ENCODE measurements at regions not wholly inside any gene's neighbourhood (a gene's known extent, or its start where the extent isn't known, plus 50 kb on each side); places are given as distances from the start of the nearest gene placed in this dataset.

DNA sequence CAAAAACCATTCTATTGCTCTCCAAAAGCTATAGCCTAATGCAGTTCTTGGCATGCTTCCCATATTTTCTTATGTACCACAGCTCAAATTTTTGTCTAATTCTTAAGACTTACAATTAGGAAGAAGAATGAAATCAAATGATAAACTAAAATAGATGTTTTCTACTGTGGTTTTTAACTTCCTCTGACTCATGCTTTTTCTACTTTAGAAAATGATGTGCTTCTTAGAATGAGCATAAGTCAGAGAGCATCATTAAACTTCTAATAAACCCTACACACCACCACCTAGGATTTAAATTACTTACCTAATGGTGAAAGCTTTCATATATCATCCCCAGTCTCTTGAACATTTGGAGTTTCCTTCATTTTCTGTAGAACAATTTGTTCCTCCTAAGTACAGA, 217.0 kb upstream of the NDST3 start:
- H3K27ac ChIP-seq = no peak overlapping the region
- no peak for TF ChIP-seq ZFX (IDR thresholded peaks at IDR 0.05; ENCODE audit: borderline replicate concordance)
- TF ChIP-seq, protein P1, sequence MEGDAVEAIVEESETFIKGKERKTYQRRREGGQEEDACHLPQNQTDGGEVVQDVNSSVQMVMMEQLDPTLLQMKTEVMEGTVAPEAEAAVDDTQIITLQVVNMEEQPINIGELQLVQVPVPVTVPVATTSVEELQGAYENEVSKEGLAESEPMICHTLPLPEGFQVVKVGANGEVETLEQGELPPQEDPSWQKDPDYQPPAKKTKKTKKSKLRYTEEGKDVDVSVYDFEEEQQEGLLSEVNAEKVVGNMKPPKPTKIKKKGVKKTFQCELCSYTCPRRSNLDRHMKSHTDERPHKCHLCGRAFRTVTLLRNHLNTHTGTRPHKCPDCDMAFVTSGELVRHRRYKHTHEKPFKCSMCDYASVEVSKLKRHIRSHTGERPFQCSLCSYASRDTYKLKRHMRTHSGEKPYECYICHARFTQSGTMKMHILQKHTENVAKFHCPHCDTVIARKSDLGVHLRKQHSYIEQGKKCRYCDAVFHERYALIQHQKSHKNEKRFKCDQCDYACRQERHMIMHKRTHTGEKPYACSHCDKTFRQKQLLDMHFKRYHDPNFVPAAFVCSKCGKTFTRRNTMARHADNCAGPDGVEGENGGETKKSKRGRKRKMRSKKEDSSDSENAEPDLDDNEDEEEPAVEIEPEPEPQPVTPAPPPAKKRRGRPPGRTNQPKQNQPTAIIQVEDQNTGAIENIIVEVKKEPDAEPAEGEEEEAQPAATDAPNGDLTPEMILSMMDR (IDR thresholded peaks at IDR 0.05) = no peak

DNA sequence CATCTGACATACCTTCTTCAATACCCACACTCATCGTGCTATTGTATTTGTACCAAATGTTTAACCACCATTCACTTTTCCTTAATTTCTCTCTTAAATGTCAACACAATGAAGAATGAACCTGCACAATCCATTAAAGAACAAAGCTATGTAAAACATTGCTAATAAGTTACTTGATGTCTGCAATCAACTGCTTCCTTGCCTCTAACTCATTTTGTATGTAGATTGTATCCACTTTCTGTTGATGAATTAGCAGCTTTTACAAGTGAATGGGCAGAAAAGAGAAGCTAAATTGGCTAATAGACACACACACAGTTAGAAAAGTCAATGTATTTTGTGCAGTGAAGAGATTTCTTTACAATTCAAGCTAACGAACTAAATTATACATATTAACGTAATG, 212.5 kb upstream of the NDST3 start:
- H3K27ac ChIP-seq = no peak overlapping the region
- TF ChIP-seq, protein P1 (IDR thresholded peaks at IDR 0.05) = no peak
- TF ChIP-seq ZFX (IDR thresholded peaks at IDR 0.05; ENCODE audit: borderline replicate concordance) = no peak

DNA sequence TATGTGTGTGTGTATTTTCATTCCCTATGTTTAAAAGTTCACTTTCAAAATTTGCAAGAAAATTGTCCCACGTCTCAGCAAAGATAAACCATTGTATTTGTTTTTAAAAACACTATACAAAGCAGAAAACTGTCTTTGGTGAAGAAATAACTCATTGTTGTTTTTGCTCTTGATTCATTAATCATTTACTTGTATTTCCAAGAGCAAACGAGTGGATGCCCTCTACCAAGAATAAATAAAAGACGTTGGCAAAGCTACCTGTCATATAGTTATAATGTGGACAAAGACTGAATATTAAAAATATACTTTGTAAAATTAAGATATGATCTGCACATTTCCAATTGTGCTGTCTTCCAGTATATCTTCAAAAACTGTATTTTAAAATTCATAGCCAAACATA, 210.9 kb upstream of the NDST3 start:
- H3K27ac ChIP-seq = no peak overlapping the region
- no peak for TF ChIP-seq ZFX (IDR thresholded peaks at IDR 0.05; ENCODE audit: borderline replicate concordance)
- TF ChIP-seq, protein P1 (IDR thresholded peaks at IDR 0.05) = no peak

DNA sequence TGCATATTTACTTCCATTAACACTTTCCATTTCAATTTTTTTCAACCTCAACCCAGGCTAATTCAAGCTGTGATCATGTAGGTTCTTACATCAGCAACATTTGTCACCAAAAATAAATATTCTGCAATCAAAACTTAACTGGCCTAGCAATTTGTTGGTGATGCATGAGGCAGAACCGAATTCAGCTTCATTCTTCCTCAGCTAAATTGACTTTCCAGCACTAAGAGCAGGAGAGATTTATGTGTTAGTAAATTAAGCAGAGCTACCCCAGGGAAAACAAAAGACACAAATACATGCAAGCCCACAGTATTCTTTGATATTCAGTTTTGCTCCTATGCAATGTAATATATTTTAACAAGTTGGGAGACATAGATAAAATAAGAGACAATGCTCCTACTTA, 208.7 kb upstream of the NDST3 start:
- H3K27ac ChIP-seq = no peak overlapping the region
- no peak for TF ChIP-seq ZFX (IDR thresholded peaks at IDR 0.05; ENCODE audit: borderline replicate concordance)
- TF ChIP-seq, protein P1 (IDR thresholded peaks at IDR 0.05) = no peak

DNA sequence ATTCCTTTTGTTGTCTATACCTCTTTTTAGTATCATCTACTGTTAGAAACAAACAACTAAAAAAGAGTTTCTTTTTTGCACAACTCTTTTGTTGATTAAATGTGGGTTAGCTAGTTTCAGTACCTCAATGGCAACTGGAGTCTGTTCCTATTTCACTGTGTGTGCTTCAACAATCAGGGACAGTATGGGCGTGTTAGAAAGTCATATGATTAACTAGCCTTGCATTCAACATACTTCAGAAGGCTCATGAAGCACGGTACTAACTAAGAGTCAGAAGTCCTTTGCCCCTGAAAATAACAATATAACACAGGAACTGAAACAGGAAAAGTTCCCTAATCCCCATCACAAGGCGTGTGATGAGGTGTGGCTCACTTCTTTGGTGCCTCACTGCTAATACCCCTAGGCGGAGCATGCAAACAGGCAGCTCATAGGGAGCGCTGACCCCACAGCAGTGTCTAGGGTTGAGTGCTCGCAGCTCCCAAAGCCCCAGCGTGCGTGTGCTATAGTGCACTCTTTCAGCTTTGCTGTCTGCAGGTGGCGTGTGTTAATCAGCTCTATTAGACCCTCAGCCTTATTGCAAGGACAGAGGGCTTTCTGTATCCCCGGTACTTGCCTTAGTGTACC, 203.1 kb upstream of the NDST3 start:
- H3K27ac ChIP-seq = no peak overlapping the region
- TF ChIP-seq ZFX (IDR thresholded peaks at IDR 0.05; ENCODE audit: borderline replicate concordance) = no peak
- TF ChIP-seq, protein P1 (IDR thresholded peaks at IDR 0.05) = no peak

DNA sequence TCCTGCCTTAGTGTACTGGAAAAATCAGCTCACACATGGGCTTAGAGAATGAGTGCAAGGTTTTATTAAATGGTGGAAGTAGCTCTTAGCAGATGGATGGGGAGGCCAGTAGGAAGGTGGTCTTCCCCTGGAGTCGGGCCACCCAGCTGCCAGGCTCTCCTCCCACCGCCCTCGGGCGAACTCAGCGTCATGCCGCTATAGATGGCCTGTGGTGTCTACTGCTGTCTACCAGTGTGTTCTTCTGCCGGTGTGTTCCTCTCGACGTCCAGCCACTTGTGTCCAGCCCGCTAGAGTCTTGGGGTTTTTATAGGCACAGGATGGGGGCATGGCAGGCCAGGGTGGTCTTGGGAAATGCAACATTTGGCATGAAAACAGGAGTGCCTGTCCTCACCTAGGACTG, 198.7 kb upstream of the NDST3 start:
- no peak overlapping the region for H3K27ac ChIP-seq
- TF ChIP-seq, protein P1 (IDR thresholded peaks at IDR 0.05) = no peak
- no peak for TF ChIP-seq ZFX (IDR thresholded peaks at IDR 0.05; ENCODE audit: borderline replicate concordance)

DNA sequence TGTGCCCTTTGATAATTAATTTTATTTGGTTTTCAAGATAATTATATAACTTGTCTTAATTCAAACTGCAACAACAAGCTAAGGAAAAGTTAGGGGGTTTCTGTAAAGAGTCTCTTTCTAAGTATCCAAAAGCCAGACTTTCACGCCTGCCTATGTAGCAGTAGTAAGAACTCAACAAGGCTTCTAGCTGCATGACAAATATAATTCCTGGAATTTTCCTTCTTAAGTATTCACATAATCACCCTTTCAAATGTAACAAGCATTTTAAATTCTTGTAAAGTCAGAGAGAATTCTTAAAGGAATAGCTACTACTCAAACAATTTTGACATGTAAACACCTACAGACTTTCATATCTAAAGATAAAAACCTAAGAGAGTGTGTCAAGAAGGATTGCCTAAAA, 189.7 kb upstream of the NDST3 start:
- TF ChIP-seq, protein P1 (IDR thresholded peaks at IDR 0.05) = no peak
- no peak for TF ChIP-seq ZFX (IDR thresholded peaks at IDR 0.05; ENCODE audit: borderline replicate concordance)
- H3K27ac ChIP-seq = no peak overlapping the region
